Osteocyte (in vitro differentiated cells): ENCODE measurements at regions not wholly inside any gene's neighbourhood (a gene's known extent, or its start where the extent isn't known, plus 50 kb on each side); places are given as distances from the start of the nearest gene placed in this dataset.
A peak's percentile ranks its signal among the peaks of the same experiment; 100 is the strongest.

Experiments
- DNase-seq: peaks from one replicate; pipeline ENCODE4 v3.0.0; 2021; ENCODE audit warnings: mixed read lengths; ENCODE audit not compliant: unreplicated experiment; ENCODE audit errors: extremely low spot score
- H3K27ac Mint-ChIP-seq: one replicate; pipeline ENCODE4 v1.8.0; 2021; ENCODE audit warnings: mild to moderate bottlenecking, mixed read lengths; ENCODE audit not compliant: unreplicated experiment
- H3K27me3 Mint-ChIP-seq: one replicate; pipeline ENCODE4 v1.8.0; 2021; ENCODE audit warnings: mixed read lengths; ENCODE audit not compliant: unreplicated experiment
- H3K36me3 Mint-ChIP-seq: one replicate; pipeline ENCODE4 v1.8.0; 2021; ENCODE audit warnings: mixed read lengths; ENCODE audit not compliant: unreplicated experiment
- H3K4me1 Mint-ChIP-seq: one replicate; pipeline ENCODE4 v1.8.0; 2021; ENCODE audit warnings: mixed read lengths; ENCODE audit not compliant: unreplicated experiment
- H3K4me3 Mint-ChIP-seq: one replicate; pipeline ENCODE4 v1.8.0; 2021; ENCODE audit warnings: mild to moderate bottlenecking, moderate library complexity, mixed read lengths; ENCODE audit not compliant: unreplicated experiment
- H3K9me3 Mint-ChIP-seq: one replicate; pipeline ENCODE4 v1.8.0; 2021; ENCODE audit warnings: mixed read lengths; ENCODE audit not compliant: unreplicated experiment
- TF ChIP-seq, protein P1 (sequence below): fragments of 200-600 bp; sonication (generic); IDR thresholded peaks from 2 replicates; pipeline ENCODE4 v1.5.0; 2021; ENCODE audit warnings: antibody characterized with exemption, mild to moderate bottlenecking, moderate library complexity

DNA sequence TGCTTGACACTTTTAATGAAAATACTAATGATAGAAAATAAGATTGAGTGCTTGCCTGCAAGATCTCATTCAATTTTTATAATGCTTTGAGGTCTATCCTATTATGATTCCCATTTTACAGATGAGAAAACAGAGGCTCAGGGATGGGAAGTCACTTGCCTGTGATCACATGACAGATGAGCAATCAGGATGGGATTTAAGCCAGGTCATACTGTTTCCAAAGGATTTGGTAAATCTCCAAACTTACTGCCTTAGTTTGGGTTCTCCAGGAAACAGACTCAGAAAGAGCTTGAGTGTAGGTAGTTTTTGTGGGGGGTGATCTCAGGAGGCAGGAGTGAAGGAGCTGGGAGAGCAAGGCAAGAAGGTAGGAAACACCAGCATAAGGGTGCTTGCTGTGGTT, 456.3 kb downstream of the MAFB start:
- TF ChIP-seq, protein P1, sequence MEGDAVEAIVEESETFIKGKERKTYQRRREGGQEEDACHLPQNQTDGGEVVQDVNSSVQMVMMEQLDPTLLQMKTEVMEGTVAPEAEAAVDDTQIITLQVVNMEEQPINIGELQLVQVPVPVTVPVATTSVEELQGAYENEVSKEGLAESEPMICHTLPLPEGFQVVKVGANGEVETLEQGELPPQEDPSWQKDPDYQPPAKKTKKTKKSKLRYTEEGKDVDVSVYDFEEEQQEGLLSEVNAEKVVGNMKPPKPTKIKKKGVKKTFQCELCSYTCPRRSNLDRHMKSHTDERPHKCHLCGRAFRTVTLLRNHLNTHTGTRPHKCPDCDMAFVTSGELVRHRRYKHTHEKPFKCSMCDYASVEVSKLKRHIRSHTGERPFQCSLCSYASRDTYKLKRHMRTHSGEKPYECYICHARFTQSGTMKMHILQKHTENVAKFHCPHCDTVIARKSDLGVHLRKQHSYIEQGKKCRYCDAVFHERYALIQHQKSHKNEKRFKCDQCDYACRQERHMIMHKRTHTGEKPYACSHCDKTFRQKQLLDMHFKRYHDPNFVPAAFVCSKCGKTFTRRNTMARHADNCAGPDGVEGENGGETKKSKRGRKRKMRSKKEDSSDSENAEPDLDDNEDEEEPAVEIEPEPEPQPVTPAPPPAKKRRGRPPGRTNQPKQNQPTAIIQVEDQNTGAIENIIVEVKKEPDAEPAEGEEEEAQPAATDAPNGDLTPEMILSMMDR: no peak
- Mint-ChIP-seq H3K4me3 (no peak overlapping the region), H3K36me3 (no peaks in the 10 kb centered on the region), H3K27me3 (peaks cover 32% of the 10 kb centered on the region), H3K27ac (no peak overlapping the region), H3K4me1 (peaks cover 25% of the 10 kb centered on the region), H3K9me3 (no peaks in the 10 kb centered on the region)
- DNase-seq: no peak

DNA sequence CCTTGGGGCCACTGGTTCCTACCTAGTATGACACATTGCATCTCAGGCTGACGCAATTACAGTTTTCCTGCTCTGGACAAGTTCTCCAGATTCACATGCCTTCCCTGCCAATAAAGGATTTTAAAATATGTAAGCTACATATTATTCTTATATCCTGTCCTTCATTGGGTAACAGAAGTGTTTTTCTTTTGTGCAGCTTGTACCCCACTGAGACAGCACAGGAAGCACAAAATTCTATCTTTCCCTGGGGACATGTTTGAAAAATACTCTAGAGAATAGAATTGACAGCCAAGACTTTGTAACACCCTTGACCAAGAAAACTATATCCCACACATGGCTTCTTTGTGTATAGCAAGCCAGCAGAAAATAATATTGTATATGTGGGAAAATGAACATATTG, 456.8 kb downstream of the MAFB start:
- H3K36me3 Mint-ChIP-seq: no peaks in the 10 kb centered on the region
- H3K4me3 Mint-ChIP-seq: no peak overlapping the region
- H3K27ac Mint-ChIP-seq: peak overlapping the region; percentile 79
- no peaks in the 10 kb centered on the region for H3K9me3 Mint-ChIP-seq
- no peak for DNase-seq
- peaks cover 30% of the 10 kb centered on the region for H3K27me3 Mint-ChIP-seq
- TF ChIP-seq, protein P1: no peak
- H3K4me1 Mint-ChIP-seq: peaks cover 25% of the 10 kb centered on the region

GRCh38 chr20:40230486-40230885, 458.6 kb downstream of the MAFB start:
- TF ChIP-seq, protein P1: no peak
- Mint-ChIP-seq H3K9me3 (no peaks in the 10 kb centered on the region), H3K27ac (no peak overlapping the region), H3K4me1 (peaks cover 27% of the 10 kb centered on the region), H3K4me3 (no peak overlapping the region), H3K36me3 (no peaks in the 10 kb centered on the region), H3K27me3 (peaks cover 18% of the 10 kb centered on the region)
- no peak for DNase-seq

DNA sequence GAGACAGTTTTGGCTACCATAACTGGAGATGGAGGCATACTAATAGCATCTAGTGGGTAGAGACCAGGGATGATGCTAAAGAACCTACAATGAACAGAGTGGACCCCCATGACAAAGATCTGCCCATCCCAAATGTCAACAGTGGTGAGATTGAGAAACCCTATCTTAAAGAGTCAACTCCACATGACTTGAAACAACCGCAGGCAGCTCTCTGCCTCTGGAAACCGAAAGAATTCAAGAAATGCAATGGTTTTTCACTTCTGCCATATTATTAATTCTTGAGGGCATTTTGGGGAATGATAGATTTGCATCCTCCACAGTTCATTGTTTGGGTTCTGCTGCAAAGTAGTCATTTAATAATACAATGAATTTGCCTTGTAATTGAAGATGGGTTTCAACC, 463.4 kb downstream of the MAFB start:
- Mint-ChIP-seq H3K27me3 (peaks cover 9% of the 10 kb centered on the region), H3K4me3 (no peak overlapping the region), H3K9me3 (no peaks in the 10 kb centered on the region), H3K36me3 (no peaks in the 10 kb centered on the region), H3K27ac (no peak overlapping the region), H3K4me1 (peaks cover 2% of the 10 kb centered on the region)
- TF ChIP-seq, protein P1: no peak
- DNase-seq: no peak

GRCh38 chr20:40223810-40224209, 465.2 kb downstream of the MAFB start:
- peaks cover 13% of the 10 kb centered on the region for H3K27me3 Mint-ChIP-seq
- no peak overlapping the region for H3K27ac Mint-ChIP-seq
- H3K36me3 Mint-ChIP-seq: no peaks in the 10 kb centered on the region
- no peaks in the 10 kb centered on the region for H3K9me3 Mint-ChIP-seq
- H3K4me3 Mint-ChIP-seq: no peak overlapping the region
- TF ChIP-seq, protein P1: no peak
- peaks cover 2% of the 10 kb centered on the region for H3K4me1 Mint-ChIP-seq
- no peak for DNase-seq
